Natural killer cell (primary cell): ENCODE measurements at regions not wholly inside any gene's neighbourhood (a gene's known extent, or its start where the extent isn't known, plus 50 kb on each side); places are given as distances from the start of the nearest gene placed in this dataset.

Experiments used
- ATAC-seq, 3 donors: fragments of 150-1000 bp in 2 of 3; fragments of 200-7000 bp in 1 of 3; cut with Tn5 transposase; 1 replicate in 1 of 3; 2 replicates in 2 of 3; pipeline ENCODE4 v1.10.0; 2021; ENCODE audit warnings: mild to moderate bottlenecking in 2 of 3, moderate library complexity in 2 of 3
- DNase-seq, 2 donors: peaks; one replicate each; pipeline versions ENCODE4 v3.0.0 to v3.0.0-alpha.2; 2013 to 2021; ENCODE audit warnings: mixed read lengths in 1 of 2
- H3K27ac ChIP-seq: one replicate; pipeline ENCODE4 v1.5.1; 2013; ENCODE audit warnings: mild to moderate bottlenecking, low read length
- H3K27me3 ChIP-seq: one replicate; pipeline ENCODE4 v1.6.1; 2013; ENCODE audit warnings: low read length; ENCODE audit not compliant: control insufficient read depth, insufficient read depth
- H3K36me3 ChIP-seq: one replicate; pipeline ENCODE4 v1.6.1; 2013; ENCODE audit warnings: low read length; ENCODE audit not compliant: control insufficient read depth, insufficient read depth
- H3K4me1 ChIP-seq: one replicate; pipeline ENCODE4 v1.6.1; 2013; ENCODE audit warnings: low read length; ENCODE audit not compliant: control insufficient read depth, insufficient read depth
- H3K4me3 ChIP-seq: one replicate; pipeline ENCODE4 v1.5.1; 2013; ENCODE audit warnings: low read length
- H3K9me3 ChIP-seq: one replicate; pipeline ENCODE4 v1.6.1; 2013; ENCODE audit warnings: low read length; ENCODE audit not compliant: control insufficient read depth, insufficient read depth
- H3K27ac Mint-ChIP-seq, 2 donors: one replicate each; pipeline ENCODE4 v1.8.0; 2022; ENCODE audit warnings: mild to moderate bottlenecking in 2 of 2, mixed read lengths in 2 of 2, moderate library complexity in 1 of 2
- H3K27me3 Mint-ChIP-seq, 2 donors: one replicate each; pipeline ENCODE4 v1.8.0; 2022; ENCODE audit warnings: low read depth in 2 of 2, mixed read lengths in 2 of 2
- H3K36me3 Mint-ChIP-seq: one replicate; pipeline ENCODE4 v1.8.0; 2022; ENCODE audit warnings: mixed read lengths
- H3K4me1 Mint-ChIP-seq, 2 donors: one replicate each; pipeline ENCODE4 v1.8.0; 2022; ENCODE audit warnings: mixed read lengths in 2 of 2
- H3K4me3 Mint-ChIP-seq: one replicate; pipeline ENCODE4 v1.8.0; 2022; ENCODE audit warnings: mild to moderate bottlenecking, moderate library complexity, mixed read lengths
- H3K9me3 Mint-ChIP-seq, 2 donors: one replicate each; pipeline ENCODE4 v1.8.0; 2022; ENCODE audit warnings: mixed read lengths in 2 of 2
- WGBS: methylation state at CpG from one replicate; pipeline ENCODE4 v1.1.7; 2013; ENCODE audit warnings: missing lambda C conversion rate; ENCODE audit not compliant: insufficient coverage; 5-methylcytosine and 5-hydroxymethylcytosine counted together
- intact Hi-C: fragments of 100-400 bp; cut with micrococcal nuclease; formaldehyde crosslinking; loops from one replicate; pipeline ENCODE4 v1.14.2; 2022
- TF ChIP-seq, protein P1 (sequence below): fragments of 200-600 bp; IDR thresholded peaks from one replicate; pipeline ENCODE4 v1.8.0; 2022; ENCODE audit warnings: antibody characterized with exemption

DNA sequence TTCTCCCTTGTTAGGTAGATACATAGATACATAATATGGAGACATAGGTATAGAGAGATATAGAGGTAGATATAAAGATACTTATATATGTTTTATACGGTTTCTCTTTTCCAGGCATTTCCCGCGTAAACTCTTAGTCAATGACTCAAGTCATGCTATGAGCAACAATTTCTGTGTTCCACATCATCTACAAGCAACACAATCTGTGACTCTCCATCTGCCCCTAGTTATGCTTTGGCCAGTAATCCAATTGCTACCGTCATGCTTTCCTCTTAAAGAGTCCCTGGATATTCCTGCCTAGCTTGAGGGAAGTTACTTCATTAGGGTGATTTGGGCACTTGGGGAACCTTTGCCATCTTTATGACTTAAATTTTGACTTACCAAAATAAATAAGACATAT is 129.0 kb upstream of the ADAMTS16 start:
- Mint-ChIP-seq H3K4me1 (no peaks in the 10 kb centered on the region), H3K36me3 (no peaks in the 10 kb centered on the region), H3K27me3 (no peaks in the 10 kb centered on the region), H3K4me3 (no peak overlapping the region), H3K27ac (no peak overlapping the region), H3K9me3 (peaks cover 14 to 19% of the 10 kb centered on the region in 2 donors)
- Histone ChIP-seq H3K27me3 (no peaks in the 10 kb centered on the region), H3K9me3 (no peaks in the 10 kb centered on the region), H3K4me3 (no peak overlapping the region), H3K4me1 (no peaks in the 10 kb centered on the region), H3K36me3 (no peaks in the 10 kb centered on the region), H3K27ac (no peak overlapping the region)
- TF ChIP-seq, protein P1, sequence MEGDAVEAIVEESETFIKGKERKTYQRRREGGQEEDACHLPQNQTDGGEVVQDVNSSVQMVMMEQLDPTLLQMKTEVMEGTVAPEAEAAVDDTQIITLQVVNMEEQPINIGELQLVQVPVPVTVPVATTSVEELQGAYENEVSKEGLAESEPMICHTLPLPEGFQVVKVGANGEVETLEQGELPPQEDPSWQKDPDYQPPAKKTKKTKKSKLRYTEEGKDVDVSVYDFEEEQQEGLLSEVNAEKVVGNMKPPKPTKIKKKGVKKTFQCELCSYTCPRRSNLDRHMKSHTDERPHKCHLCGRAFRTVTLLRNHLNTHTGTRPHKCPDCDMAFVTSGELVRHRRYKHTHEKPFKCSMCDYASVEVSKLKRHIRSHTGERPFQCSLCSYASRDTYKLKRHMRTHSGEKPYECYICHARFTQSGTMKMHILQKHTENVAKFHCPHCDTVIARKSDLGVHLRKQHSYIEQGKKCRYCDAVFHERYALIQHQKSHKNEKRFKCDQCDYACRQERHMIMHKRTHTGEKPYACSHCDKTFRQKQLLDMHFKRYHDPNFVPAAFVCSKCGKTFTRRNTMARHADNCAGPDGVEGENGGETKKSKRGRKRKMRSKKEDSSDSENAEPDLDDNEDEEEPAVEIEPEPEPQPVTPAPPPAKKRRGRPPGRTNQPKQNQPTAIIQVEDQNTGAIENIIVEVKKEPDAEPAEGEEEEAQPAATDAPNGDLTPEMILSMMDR: no peak
- intact Hi-C loops: no loop called here
- DNase-seq: no peak
- 96% methylated on average over 4 of the region's 4 CpGs for WGBS
- ATAC-seq: no peak

DNA sequence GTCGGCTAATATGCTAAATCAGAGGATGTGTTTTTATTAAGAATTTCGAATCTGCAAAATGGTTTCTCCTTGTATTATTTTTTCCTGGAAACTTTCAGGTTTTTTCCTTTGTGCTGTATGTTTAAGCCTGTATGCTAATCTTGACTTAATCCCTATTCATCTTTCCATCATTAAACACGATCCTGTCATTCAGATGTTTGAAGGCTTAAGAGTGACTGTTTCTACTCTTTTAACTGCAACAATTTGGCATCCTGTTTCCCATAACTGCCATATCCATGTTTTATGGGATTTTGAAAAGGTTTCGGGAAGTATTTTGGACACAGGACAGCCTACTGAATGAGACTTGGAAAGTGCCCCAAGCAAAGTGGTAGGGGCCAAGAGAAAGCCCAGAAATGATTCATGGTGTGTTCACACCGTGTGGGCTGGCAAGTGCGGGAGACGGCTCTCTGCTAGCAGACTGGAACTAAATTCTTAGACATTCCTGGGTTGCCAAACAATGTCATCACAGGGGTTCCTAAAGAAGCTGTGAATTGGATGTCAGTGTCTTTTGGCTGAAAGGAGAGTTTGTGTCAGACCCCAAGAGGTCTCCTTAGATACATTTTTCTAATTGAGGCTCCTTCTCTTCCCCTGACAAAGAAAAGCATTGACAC is 125.4 kb upstream of the ADAMTS16 start:
- Histone ChIP-seq H3K4me1 (no peaks in the 10 kb centered on the region), H3K4me3 (no peak overlapping the region), H3K36me3 (no peaks in the 10 kb centered on the region), H3K9me3 (no peaks in the 10 kb centered on the region), H3K27ac (no peak overlapping the region), H3K27me3 (no peaks in the 10 kb centered on the region)
- Mint-ChIP-seq H3K4me1 (no peaks in the 10 kb centered on the region), H3K4me3 (no peak overlapping the region), H3K27me3 (no peaks in the 10 kb centered on the region), H3K9me3 (peaks cover 12 to 13% of the 10 kb centered on the region in 2 donors), H3K27ac (no peak overlapping the region), H3K36me3 (no peaks in the 10 kb centered on the region)
- ATAC-seq: no peak
- 66% methylated on average over 6 of the region's 7 CpGs for WGBS
- intact Hi-C loops: no loop called here
- no peak for DNase-seq
- TF ChIP-seq, protein P1: no peak

DNA sequence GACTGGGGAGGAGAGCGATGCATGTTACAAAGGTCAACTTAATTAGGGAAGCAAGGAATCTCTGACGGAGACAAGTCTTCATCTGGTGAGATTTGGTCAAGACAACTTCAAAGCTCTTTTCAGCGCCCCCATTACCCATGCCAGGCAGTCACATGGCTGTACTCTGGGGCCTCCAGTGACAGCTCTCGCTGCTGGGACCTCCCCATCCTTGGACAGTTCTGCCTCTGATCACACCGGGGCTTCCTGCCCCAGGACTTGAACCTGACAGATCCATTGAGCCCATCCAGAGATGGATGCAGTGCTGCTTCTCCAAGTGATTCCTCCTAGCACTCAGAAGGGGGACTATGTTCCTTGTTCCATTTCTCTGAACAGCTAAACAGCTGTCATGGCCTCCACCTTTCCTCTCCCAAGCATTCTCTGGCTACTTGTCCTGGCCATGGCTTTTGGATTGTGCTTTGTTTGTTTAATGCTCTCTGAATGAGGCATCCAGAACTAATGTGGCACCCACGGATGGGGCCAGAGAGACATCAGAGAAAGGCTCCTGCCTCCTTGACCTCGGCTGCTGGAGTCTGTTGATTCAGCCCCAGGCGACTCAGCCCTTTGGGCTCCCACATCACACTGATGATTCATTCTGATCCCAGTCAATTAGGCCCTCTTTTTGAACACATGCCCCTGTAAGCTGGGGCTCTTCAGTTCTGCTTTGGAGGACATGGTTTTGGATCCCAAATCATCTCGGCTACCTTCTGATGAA is 122.1 kb upstream of the ADAMTS16 start:
- H3K4me1 ChIP-seq: no peaks in the 10 kb centered on the region
- H3K36me3 Mint-ChIP-seq: no peaks in the 10 kb centered on the region
- H3K4me1 Mint-ChIP-seq: no peaks in the 10 kb centered on the region
- no peak overlapping the region for H3K27ac ChIP-seq
- DNase-seq (no peak), ATAC-seq (no peak)
- no peak overlapping the region for H3K4me3 ChIP-seq
- no peak overlapping the region for H3K27ac Mint-ChIP-seq
- intact Hi-C loops: no loop called here
- peaks cover 9 to 10% of the 10 kb centered on the region in 2 donors for H3K9me3 Mint-ChIP-seq
- no peaks in the 10 kb centered on the region for H3K36me3 ChIP-seq
- TF ChIP-seq, protein P1: no peak
- H3K9me3 ChIP-seq: no peaks in the 10 kb centered on the region
- 82% methylated on average over 9 of the region's 9 CpGs for WGBS
- no peaks in the 10 kb centered on the region for H3K27me3 ChIP-seq
- H3K27me3 Mint-ChIP-seq: no peaks in the 10 kb centered on the region
- no peak overlapping the region for H3K4me3 Mint-ChIP-seq
